ENCODE measurements at regions not wholly inside any gene's neighbourhood (a gene's known extent, or its start where the extent isn't known, plus 50 kb on each side); places are given as distances from the start of the nearest gene placed in this dataset.

GRCh38 chr20:12083269-12083668, 165.6 kb downstream of the BTBD3 start (continued):
- TF ChIP-seq CTCF (IDR thresholded peaks at IDR 0.05; ENCODE audit: control extremely low read depth in 1 of 3, insufficient read depth in 1 of 3, low read depth in 1 of 3, low read length in 3 of 3) (no peak), E2F6 (IDR thresholded peaks at IDR 0.05) (no peak), ASH2L (IDR thresholded peaks at IDR 0.05; ENCODE audit: low read length) (no peak)

All from H1 (cell line).